NT2/D1 (cell line): ENCODE measurements at regions not wholly inside any gene's neighbourhood (a gene's known extent, or its start where the extent isn't known, plus 50 kb on each side); places are given as distances from the start of the nearest gene placed in this dataset.

Source experiments
- DNase-seq: peaks from one replicate; pipeline ENCODE4 v3.0.0-alpha.2; 2011; ENCODE audit warnings: low read depth, low spot score
- H3K27me3 ChIP-seq: 2 replicates; pipeline ENCODE4 v1.6.0; 2011; ENCODE audit warnings: mild to moderate bottlenecking; ENCODE audit not compliant: insufficient read length, insufficient read depth
- H3K36me3 ChIP-seq: 2 replicates; pipeline ENCODE4 v1.6.1; 2011; ENCODE audit warnings: mild to moderate bottlenecking, low read length, mixed read lengths; ENCODE audit not compliant: insufficient read depth, insufficient read length
- H3K4me1 ChIP-seq: 2 replicates; pipeline ENCODE4 v1.5.1; 2011; ENCODE audit not compliant: insufficient read depth, insufficient read length
- H3K4me3 ChIP-seq: 2 replicates; pipeline ENCODE4 v1.5.1; 2011; ENCODE audit warnings: low read depth; ENCODE audit not compliant: insufficient read length
- H3K9ac ChIP-seq: 2 replicates; pipeline ENCODE4 v1.6.0; 2011; ENCODE audit warnings: low read depth; ENCODE audit not compliant: insufficient read length
- H3K9me3 ChIP-seq: 2 replicates; pipeline ENCODE4 v1.5.1; 2011; ENCODE audit warnings: mild to moderate bottlenecking, low read length; ENCODE audit not compliant: insufficient read depth
- SUZ12 ChIP-seq: IDR thresholded peaks from 2 replicates; pipeline ENCODE4 v1.6.1; 2011; ENCODE audit not compliant: insufficient read length, insufficient read depth; ENCODE audit errors: extremely low read depth
- YY1 ChIP-seq: IDR thresholded peaks from 2 replicates; pipeline ENCODE4 v1.6.1; 2011; ENCODE audit not compliant: insufficient read length, insufficient read depth
- ZNF274 ChIP-seq: IDR thresholded peaks from 2 replicates; pipeline ENCODE4 v1.6.1; 2011; ENCODE audit warnings: mild to moderate bottlenecking, low read depth, low read length

DNA sequence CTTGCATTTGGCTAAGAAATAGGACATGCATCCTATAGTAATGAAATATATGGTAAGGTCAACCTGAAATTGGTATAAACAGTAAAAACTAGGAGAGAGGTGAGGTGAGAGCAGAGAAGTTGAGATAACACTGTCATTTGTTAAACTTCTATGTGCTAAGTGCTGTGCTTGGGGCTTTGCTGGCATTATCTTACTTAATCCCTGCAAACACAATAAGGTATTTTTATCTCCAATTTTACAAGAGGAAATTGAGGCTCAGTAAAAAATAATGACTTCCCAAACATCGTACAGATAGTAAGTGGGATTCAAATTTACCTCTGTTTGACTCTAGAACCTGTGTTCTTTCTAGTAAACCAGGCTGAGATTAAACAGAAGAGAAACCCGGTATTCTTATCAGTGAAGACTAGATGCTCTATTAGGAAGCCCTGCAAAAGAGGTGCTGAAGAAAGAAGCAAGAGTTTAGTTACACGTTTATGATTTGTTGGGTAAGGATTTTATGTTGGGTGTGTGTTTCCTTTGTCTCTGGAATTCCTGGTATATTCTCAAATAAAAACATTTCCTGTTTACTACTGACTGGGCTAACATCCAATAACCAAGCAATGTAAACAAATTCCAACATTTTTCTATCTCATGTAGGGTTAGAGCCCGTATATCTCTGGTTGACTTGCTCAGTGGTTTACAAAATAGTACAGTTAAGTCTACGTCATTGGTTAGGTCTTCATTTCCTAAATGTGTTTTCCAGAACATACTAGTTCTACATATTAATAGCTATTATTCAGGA is 137.3 kb upstream of the FNDC3A start:
- no peaks in the 10 kb centered on the region for H3K27me3 ChIP-seq
- no peaks in the 10 kb centered on the region for H3K4me1 ChIP-seq
- DNase-seq = no peak
- no peak overlapping the region for H3K9ac ChIP-seq
- H3K36me3 ChIP-seq = no peaks in the 10 kb centered on the region
- no peak overlapping the region for H3K4me3 ChIP-seq
- TF ChIP-seq YY1 (no peak), ZNF274 (no peak), SUZ12 (no peak)
- no peaks in the 10 kb centered on the region for H3K9me3 ChIP-seq

DNA sequence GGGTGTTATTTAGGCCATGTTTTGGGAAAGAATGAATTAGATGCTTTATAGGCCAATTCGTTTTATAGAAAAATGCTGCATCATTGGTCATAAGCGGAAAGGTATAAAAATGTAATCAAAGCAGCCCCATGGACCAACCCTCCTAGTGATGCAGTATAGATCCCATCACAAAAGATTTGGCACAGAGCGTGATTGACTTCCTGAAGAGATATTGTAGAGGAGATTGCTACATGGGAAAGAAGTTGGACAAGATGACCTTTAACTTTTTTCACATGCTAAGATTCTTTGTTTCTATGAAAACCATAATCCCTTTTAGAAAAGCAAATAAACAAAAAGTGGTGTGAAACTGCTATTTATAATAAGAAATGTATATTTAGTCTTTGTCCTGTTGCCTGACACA is 136.5 kb upstream of the FNDC3A start:
- H3K27me3 ChIP-seq = no peaks in the 10 kb centered on the region
- H3K4me1 ChIP-seq = no peaks in the 10 kb centered on the region
- DNase-seq = no peak
- H3K36me3 ChIP-seq = no peaks in the 10 kb centered on the region
- TF ChIP-seq ZNF274 = no peak
- H3K4me3 ChIP-seq = no peak overlapping the region
- H3K9me3 ChIP-seq = no peaks in the 10 kb centered on the region
- no peak overlapping the region for H3K9ac ChIP-seq

DNA sequence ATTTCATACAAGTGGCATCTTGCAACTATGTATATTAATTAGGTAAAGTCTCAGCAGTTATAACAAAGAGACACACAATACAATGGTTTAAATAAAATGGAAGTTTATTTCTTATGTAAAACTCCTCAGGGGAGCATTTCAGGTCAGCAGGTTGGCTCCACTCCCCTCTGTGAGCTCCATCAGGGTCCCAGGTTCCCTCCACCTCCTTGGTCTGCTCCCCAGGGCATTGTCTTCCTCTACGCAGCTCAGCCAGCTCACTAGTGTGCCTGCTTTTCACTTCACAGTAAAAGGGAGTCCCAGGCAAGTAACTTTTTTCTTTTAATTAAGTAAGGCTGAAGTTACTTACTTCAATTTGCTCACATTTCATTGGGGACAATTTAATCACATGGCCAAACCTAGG is 135.3 kb upstream of the FNDC3A start:
- Histone ChIP-seq H3K9me3 (no peaks in the 10 kb centered on the region), H3K36me3 (no peaks in the 10 kb centered on the region), H3K27me3 (no peaks in the 10 kb centered on the region), H3K4me3 (no peak overlapping the region), H3K9ac (no peak overlapping the region), H3K4me1 (no peaks in the 10 kb centered on the region)
- no peak for TF ChIP-seq ZNF274
- no peak for TF ChIP-seq YY1
- no peak for TF ChIP-seq SUZ12
- no peak for DNase-seq

DNA sequence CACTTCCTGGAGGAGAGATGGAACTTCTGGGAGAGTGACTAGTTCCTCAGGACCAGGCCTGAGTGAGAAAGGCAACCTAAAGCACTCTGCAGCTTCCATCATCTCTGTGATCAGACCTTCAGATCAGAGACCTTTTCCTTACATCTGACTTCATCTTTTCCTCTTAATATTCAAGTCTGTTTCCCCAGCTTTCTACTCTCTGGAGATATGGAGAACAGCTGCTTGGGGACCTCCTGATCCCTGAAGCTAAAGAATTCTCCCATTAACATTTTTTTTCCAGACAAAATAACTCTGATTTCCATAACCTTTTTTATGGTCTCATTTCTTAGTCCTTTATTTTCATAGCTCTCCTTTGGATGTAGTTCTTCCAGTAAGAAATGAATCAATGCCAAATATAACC is 133.4 kb upstream of the FNDC3A start:
- no peaks in the 10 kb centered on the region for H3K27me3 ChIP-seq
- no peak overlapping the region for H3K9ac ChIP-seq
- no peak overlapping the region for H3K4me3 ChIP-seq
- no peak for DNase-seq
- no peaks in the 10 kb centered on the region for H3K9me3 ChIP-seq
- no peaks in the 10 kb centered on the region for H3K4me1 ChIP-seq
- TF ChIP-seq YY1 = no peak
- no peak for TF ChIP-seq SUZ12
- no peak for TF ChIP-seq ZNF274
- H3K36me3 ChIP-seq = no peaks in the 10 kb centered on the region

DNA sequence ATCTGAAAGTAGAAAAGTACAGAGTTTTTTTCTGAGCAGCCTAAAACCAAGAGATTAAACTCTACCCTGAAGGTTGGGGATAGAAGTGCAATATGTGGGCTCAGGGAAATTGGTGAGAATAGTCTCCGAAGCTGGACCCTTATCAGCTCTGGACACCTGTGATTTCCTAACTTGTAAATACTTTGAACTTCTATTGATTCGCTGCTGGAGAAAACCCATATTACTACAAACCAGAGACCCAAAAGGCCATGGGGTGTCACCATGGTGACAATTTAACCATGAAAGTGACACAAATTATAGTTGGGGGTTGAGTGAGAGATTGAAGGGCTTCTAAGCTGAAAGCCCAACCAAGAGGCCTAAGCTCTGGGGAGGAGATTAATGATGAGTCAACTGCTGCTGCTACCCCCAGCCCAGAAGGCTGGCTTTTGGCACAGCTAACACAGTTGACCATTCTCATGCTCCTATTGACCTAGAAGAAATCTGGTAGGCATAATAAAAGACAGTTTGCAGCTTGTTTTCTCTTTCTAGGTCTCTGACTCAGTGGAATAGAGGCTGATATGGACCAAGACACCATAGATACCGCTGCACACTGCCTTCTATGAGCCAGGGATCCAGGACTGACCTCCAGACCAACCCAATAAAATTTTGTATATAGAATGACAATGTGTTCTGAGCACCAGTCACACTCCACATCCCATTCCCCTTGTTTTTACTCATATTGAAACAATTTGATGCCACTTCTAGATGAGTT is 131.9 kb upstream of the FNDC3A start:
- H3K9ac ChIP-seq = no peak overlapping the region
- H3K27me3 ChIP-seq = no peaks in the 10 kb centered on the region
- DNase-seq = no peak
- no peak overlapping the region for H3K4me3 ChIP-seq
- TF ChIP-seq SUZ12 (no peak), ZNF274 (no peak), YY1 (no peak)
- no peaks in the 10 kb centered on the region for H3K4me1 ChIP-seq
- no peaks in the 10 kb centered on the region for H3K9me3 ChIP-seq
- no peaks in the 10 kb centered on the region for H3K36me3 ChIP-seq

DNA sequence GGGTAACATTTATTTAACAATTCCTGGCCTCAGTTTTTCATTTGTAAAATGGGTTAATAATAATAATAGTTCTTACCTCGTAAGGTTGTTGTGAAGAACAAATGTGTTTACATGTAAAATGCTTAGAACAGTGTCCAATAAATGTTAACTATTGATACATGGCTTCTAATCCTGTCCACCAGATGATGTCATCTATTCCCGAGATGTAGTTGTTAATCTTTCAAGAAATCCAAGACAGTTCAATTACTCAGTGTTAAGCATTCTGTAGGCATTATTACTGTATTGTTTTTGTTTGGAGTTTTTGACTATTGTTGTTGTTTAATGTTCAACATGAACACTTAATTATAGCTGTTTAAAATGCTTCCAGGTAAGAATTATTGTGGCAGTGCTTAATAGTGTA is 131.0 kb upstream of the FNDC3A start:
- H3K9me3 ChIP-seq = no peaks in the 10 kb centered on the region
- no peak for TF ChIP-seq ZNF274
- TF ChIP-seq YY1 = no peak
- TF ChIP-seq SUZ12 = no peak
- no peaks in the 10 kb centered on the region for H3K27me3 ChIP-seq
- H3K4me3 ChIP-seq = no peak overlapping the region
- no peak overlapping the region for H3K9ac ChIP-seq
- no peaks in the 10 kb centered on the region for H3K36me3 ChIP-seq
- no peak for DNase-seq
- no peaks in the 10 kb centered on the region for H3K4me1 ChIP-seq

DNA sequence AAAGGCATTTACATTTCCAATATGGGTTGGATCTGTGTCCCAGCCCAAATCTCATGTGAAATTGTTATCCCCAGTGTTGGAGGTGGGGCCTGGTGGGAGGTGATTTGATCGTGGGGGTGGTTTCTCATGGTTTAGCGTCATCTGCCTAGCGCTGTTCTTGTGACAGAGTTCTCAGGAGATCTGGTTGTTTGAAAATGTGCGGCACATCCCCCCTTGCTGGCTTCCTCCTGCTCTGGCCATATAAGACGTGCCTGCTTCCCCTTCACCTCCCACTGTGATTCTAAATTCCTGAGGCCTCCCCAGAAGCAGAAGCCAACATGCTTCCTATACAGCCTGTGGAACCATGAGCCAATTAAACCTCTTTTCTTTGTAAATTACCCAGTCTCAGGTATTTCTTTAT is 126.2 kb upstream of the FNDC3A start:
- peak; percentile 13 for DNase-seq
- H3K27me3 ChIP-seq = no peaks in the 10 kb centered on the region
- no peaks in the 10 kb centered on the region for H3K36me3 ChIP-seq
- H3K9ac ChIP-seq = no peak overlapping the region
- no peaks in the 10 kb centered on the region for H3K4me1 ChIP-seq
- H3K9me3 ChIP-seq = no peaks in the 10 kb centered on the region
- TF ChIP-seq ZNF274 = no peak
- TF ChIP-seq YY1 = no peak
- no peak for TF ChIP-seq SUZ12
- H3K4me3 ChIP-seq = no peak overlapping the region
